Bronchial epithelial cell (primary cell): ENCODE measurements at regions not wholly inside any gene's neighbourhood (a gene's known extent, or its start where the extent isn't known, plus 50 kb on each side); places are given as distances from the start of the nearest gene placed in this dataset.

Source experiments
- DNase-seq: peaks from one replicate; pipeline ENCODE4 v3.0.0-alpha.2; 2010; ENCODE audit warnings: low read depth
- FAIRE-seq: peaks from 2 replicates; lab custom pipeline; 2011; peaks lifted over from hg19 to GRCh38; lab: Jason Lieb, UNC
- H3K27me3 ChIP-seq: 2 replicates; pipeline ENCODE4 v1.5.1; 2011; ENCODE audit warnings: low read length; ENCODE audit not compliant: control insufficient read depth, insufficient read depth
- H3K36me3 ChIP-seq: 2 replicates; pipeline ENCODE4 v1.5.1; 2011; ENCODE audit warnings: low read length; ENCODE audit not compliant: control insufficient read depth, insufficient read depth
- H3K4me3 ChIP-seq: 2 replicates; pipeline ENCODE4 v1.5.1; 2011; ENCODE audit warnings: mild to moderate bottlenecking, low read depth, low read length, control low read depth
- TF ChIP-seq, protein P1 (sequence below): IDR thresholded peaks from 2 replicates; pipeline ENCODE4 v1.5.1; 2011; ENCODE audit warnings: mild to moderate bottlenecking, moderate library complexity, low read length, control low read depth, inconsistent platforms; ENCODE audit not compliant: insufficient read depth, severe bottlenecking

DNA sequence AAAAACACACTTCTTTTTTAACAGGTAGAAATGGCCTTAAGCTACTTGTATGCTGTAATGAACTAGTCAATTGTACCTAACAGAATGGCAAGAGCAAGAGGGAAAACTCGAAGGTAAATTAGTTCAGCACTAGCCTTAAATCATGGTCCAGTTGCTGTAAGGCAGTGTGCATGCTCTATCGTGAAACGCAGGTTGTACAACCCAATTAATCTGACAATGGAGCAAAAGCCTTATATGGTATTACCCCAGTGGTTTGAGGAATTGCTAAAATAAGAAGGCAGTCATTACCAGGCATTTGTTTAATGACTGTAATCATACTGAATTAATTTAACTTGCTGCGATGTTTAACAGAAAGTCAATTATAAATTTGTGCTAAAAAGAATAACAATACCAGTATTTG, 69.3 kb upstream of the SOX4 start:
- no peak overlapping the region for H3K4me3 ChIP-seq
- DNase-seq: no peak
- H3K27me3 ChIP-seq: no peaks in the 10 kb centered on the region
- TF ChIP-seq, protein P1, sequence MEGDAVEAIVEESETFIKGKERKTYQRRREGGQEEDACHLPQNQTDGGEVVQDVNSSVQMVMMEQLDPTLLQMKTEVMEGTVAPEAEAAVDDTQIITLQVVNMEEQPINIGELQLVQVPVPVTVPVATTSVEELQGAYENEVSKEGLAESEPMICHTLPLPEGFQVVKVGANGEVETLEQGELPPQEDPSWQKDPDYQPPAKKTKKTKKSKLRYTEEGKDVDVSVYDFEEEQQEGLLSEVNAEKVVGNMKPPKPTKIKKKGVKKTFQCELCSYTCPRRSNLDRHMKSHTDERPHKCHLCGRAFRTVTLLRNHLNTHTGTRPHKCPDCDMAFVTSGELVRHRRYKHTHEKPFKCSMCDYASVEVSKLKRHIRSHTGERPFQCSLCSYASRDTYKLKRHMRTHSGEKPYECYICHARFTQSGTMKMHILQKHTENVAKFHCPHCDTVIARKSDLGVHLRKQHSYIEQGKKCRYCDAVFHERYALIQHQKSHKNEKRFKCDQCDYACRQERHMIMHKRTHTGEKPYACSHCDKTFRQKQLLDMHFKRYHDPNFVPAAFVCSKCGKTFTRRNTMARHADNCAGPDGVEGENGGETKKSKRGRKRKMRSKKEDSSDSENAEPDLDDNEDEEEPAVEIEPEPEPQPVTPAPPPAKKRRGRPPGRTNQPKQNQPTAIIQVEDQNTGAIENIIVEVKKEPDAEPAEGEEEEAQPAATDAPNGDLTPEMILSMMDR: no peak
- H3K36me3 ChIP-seq: no peaks in the 10 kb centered on the region
- no peak for FAIRE-seq

GRCh38 chr6:21526974-21527373, 66.6 kb upstream of the SOX4 start:
- no peak for FAIRE-seq
- Histone ChIP-seq H3K27me3 (no peaks in the 10 kb centered on the region), H3K4me3 (no peak overlapping the region), H3K36me3 (no peaks in the 10 kb centered on the region)
- no peak for DNase-seq
- TF ChIP-seq, protein P1: no peak

DNA sequence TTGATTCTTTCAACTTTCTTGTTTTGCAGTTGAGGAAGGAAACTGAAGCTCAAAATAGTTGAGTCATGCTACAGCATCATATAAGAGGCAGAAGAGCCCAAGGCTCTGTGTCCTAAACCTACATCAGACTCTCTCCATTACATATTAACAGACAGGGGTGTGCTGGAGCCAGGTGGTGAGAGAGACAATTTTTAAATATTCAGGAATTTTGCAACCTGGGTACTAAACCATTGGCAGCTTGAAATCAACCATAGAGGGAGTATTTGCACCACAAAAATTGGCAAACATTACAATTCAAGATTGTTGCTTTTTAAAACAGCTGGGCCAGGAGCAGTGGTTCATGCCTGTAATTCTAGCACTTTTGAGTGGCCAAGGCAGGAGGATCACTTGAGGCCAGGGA, 65.8 kb upstream of the SOX4 start:
- no peaks in the 10 kb centered on the region for H3K36me3 ChIP-seq
- H3K4me3 ChIP-seq: no peak overlapping the region
- TF ChIP-seq, protein P1: no peak
- DNase-seq: no peak
- no peak for FAIRE-seq
- no peaks in the 10 kb centered on the region for H3K27me3 ChIP-seq

GRCh38 chr6:21529431-21529830, 64.1 kb upstream of the SOX4 start:
- Histone ChIP-seq H3K27me3 (no peaks in the 10 kb centered on the region), H3K36me3 (no peaks in the 10 kb centered on the region), H3K4me3 (no peak overlapping the region)
- FAIRE-seq (no peak), DNase-seq (no peak)
- TF ChIP-seq, protein P1: no peak

GRCh38 chr6:21531393-21531792, 62.2 kb upstream of the SOX4 start:
- no peak for DNase-seq
- Histone ChIP-seq H3K4me3 (no peak overlapping the region), H3K36me3 (no peaks in the 10 kb centered on the region), H3K27me3 (no peaks in the 10 kb centered on the region)
- no peak for FAIRE-seq
- TF ChIP-seq, protein P1: no peak

DNA sequence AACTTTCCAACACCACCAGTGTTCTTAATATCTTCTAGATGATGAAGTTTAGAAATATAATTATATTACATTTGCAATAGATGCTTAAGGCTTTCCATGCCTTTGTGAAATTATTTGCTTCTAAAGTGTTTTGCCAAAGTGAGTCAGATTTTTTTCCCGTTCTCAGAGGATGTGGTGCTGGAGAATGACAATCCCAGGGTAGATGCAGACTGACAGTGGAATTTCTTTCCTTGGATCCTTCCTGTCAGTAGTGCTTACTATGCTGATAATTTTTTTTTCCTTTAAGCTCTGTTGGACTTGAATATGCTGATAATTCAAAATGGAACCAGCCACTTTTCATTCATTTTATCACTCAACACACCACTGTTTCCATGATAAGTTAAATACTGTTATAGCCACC, 59.9 kb upstream of the SOX4 start:
- H3K4me3 ChIP-seq: no peak overlapping the region
- FAIRE-seq: no peak
- TF ChIP-seq, protein P1: no peak

More for the DNA sequence above, 59.9 kb upstream of the SOX4 start:
- Histone ChIP-seq H3K36me3 (no peaks in the 10 kb centered on the region), H3K27me3 (no peaks in the 10 kb centered on the region)
- DNase-seq: no peak
